ENCODE measurements at regions not wholly inside any gene's neighbourhood (a gene's known extent, or its start where the extent isn't known, plus 50 kb on each side); places are given as distances from the start of the nearest gene placed in this dataset.

DNA sequence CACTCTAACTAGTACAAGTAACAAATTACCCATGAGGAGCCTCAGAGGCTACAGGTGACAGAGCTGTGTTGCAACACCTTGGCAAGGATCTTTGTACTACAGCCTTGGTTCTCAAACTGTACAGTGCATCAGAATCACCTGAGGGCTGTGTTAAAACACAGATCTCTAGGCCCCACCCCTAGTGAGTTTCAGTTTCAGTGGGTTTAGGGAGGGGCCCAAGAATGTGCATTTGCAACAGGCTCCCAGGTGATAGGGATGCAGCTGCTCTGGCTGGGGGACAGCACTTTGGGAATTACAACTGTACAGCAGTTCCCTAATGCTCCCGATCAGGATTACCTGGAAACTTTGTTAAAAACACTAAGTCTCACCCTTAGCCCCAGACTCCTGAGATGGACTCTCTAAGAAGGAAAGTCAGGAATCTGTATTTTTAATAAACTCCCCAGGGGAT, 66.1 kb upstream of the NR2F2 start (continued):
- TF ChIP-seq, protein P1, sequence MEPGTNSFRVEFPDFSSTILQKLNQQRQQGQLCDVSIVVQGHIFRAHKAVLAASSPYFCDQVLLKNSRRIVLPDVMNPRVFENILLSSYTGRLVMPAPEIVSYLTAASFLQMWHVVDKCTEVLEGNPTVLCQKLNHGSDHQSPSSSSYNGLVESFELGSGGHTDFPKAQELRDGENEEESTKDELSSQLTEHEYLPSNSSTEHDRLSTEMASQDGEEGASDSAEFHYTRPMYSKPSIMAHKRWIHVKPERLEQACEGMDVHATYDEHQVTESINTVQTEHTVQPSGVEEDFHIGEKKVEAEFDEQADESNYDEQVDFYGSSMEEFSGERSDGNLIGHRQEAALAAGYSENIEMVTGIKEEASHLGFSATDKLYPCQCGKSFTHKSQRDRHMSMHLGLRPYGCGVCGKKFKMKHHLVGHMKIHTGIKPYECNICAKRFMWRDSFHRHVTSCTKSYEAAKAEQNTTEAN (CRISPR knock-in tag; conservative IDR thresholded peaks at IDR 0.05): no peak
- TF ChIP-seq ZNF644 (CRISPR knock-in tag; IDR thresholded peaks at IDR 0.05; ENCODE audit: low read depth) (0 out of 2 replicates have a peak, but pooled peaks have one; percentile 12), ZNF790 (CRISPR knock-in tag; IDR thresholded peaks at IDR 0.05; ENCODE audit: borderline replicate concordance) (no peak), CHD4 (IDR thresholded peaks at IDR 0.05; ENCODE audit: borderline replicate concordance, low read length) (no peak), ZC3H13 (CRISPR knock-in tag; IDR thresholded peaks at IDR 0.05) (no peak), WIZ (CRISPR knock-in tag; IDR thresholded peaks at IDR 0.05) (no peak), ERF (CRISPR knock-in tag; IDR thresholded peaks at IDR 0.05) (no peak), ZMYM4 (CRISPR knock-in tag; IDR thresholded peaks at IDR 0.05) (peak; percentile 62; the same call in 1 of the 2 replicates), ADNP (CRISPR knock-in tag; IDR thresholded peaks at IDR 0.05) (no peak), TBX3 (IDR thresholded peaks at IDR 0.05; ENCODE audit: borderline replicate concordance) (no peak), TEAD2 (CRISPR knock-in tag; IDR thresholded peaks at IDR 0.05) (no peak), ZNF747 (CRISPR knock-in tag; IDR thresholded peaks at IDR 0.05; ENCODE audit: borderline replicate concordance) (no peak), MIER2 (CRISPR knock-in tag; IDR thresholded peaks at IDR 0.05) (no peak), ZNF746 (CRISPR knock-in tag; IDR thresholded peaks at IDR 0.05) (no peak), ZNF556 (CRISPR knock-in tag; IDR thresholded peaks at IDR 0.05; ENCODE audit: borderline replicate concordance) (no peak), AKAP8 (CRISPR knock-in tag; IDR thresholded peaks at IDR 0.05) (no peak), RAD51 (IDR thresholded peaks at IDR 0.05; ENCODE audit: borderline replicate concordance) (no peak), ASH2L (IDR thresholded peaks at IDR 0.05; ENCODE audit: insufficient read length, low read depth, low read length) (no peak), ZFP1 (CRISPR knock-in tag; IDR thresholded peaks at IDR 0.05) (no peak), MAFG (CRISPR knock-in tag; IDR thresholded peaks at IDR 0.05) (no peak), CCAR2 (optimal IDR thresholded peaks at IDR 0.05; ENCODE audit: low read depth, low read length) (no peak)
- TF ChIP-seq, protein P2, sequence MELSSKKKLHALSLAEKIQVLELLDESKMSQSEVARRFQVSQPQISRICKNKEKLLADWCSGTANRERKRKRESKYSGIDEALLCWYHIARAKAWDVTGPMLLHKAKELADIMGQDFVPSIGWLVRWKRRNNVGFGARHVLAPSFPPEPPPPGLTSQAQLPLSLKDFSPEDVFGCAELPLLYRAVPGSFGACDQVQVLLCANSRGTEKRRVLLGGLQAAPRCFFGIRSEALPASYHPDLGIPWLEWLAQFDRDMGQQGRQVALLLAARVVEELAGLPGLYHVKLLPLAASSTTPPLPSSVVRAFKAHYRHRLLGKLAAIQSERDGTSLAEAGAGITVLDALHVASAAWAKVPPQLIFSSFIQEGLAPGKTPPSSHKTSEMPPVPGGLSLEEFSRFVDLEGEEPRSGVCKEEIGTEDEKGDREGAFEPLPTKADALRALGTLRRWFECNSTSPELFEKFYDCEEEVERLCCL (CRISPR knock-in tag; IDR thresholded peaks at IDR 0.05; ENCODE audit: borderline replicate concordance): no peak
- TF ChIP-seq, protein P3, sequence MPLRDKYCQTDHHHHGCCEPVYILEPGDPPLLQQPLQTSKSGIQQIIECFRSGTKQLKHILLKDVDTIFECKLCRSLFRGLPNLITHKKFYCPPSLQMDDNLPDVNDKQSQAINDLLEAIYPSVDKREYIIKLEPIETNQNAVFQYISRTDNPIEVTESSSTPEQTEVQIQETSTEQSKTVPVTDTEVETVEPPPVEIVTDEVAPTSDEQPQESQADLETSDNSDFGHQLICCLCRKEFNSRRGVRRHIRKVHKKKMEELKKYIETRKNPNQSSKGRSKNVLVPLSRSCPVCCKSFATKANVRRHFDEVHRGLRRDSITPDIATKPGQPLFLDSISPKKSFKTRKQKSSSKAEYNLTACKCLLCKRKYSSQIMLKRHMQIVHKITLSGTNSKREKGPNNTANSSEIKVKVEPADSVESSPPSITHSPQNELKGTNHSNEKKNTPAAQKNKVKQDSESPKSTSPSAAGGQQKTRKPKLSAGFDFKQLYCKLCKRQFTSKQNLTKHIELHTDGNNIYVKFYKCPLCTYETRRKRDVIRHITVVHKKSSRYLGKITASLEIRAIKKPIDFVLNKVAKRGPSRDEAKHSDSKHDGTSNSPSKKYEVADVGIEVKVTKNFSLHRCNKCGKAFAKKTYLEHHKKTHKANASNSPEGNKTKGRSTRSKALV (CRISPR knock-in tag; IDR thresholded peaks at IDR 0.05): no peak
- TF ChIP-seq, protein P4, sequence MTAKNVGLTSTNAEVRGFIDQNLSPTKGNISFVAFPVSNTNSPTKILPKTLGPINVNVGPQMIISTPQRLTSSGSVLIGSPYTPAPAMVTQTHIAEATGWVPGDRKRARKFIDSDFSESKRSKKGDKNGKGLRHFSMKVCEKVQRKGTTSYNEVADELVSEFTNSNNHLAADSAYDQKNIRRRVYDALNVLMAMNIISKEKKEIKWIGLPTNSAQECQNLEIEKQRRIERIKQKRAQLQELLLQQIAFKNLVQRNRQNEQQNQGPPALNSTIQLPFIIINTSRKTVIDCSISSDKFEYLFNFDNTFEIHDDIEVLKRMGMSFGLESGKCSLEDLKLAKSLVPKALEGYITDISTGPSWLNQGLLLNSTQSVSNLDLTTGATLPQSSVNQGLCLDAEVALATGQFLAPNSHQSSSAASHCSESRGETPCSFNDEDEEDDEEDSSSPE (CRISPR knock-in tag; IDR thresholded peaks at IDR 0.05): no peak
- TF ChIP-seq, protein P5, sequence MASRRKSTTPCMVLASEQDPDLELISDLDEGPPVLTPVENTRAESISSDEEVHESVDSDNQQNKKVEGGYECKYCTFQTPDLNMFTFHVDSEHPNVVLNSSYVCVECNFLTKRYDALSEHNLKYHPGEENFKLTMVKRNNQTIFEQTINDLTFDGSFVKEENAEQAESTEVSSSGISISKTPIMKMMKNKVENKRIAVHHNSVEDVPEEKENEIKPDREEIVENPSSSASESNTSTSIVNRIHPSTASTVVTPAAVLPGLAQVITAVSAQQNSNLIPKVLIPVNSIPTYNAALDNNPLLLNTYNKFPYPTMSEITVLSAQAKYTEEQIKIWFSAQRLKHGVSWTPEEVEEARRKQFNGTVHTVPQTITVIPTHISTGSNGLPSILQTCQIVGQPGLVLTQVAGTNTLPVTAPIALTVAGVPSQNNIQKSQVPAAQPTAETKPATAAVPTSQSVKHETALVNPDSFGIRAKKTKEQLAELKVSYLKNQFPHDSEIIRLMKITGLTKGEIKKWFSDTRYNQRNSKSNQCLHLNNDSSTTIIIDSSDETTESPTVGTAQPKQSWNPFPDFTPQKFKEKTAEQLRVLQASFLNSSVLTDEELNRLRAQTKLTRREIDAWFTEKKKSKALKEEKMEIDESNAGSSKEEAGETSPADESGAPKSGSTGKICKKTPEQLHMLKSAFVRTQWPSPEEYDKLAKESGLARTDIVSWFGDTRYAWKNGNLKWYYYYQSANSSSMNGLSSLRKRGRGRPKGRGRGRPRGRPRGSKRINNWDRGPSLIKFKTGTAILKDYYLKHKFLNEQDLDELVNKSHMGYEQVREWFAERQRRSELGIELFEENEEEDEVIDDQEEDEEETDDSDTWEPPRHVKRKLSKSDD (CRISPR knock-in tag; IDR thresholded peaks at IDR 0.05; ENCODE audit: low read depth): no peak
